HEK293 (cell line): ENCODE measurements at regions not wholly inside any gene's neighbourhood (a gene's known extent, or its start where the extent isn't known, plus 50 kb on each side); places are given as distances from the start of the nearest gene placed in this dataset.

Experiments
- CTCF ChIP-seq: fragments of 450-650 bp; formaldehyde crosslinking; IDR thresholded peaks from 2 replicates; pipeline ENCODE4 v1.5.1; 2016; ENCODE audit warnings: missing biosample characterization, missing genetic modification characterization
- KLF1 ChIP-seq: fragments of 450-650 bp; formaldehyde crosslinking; IDR thresholded peaks from 2 replicates; pipeline ENCODE4 v1.5.1; 2016; ENCODE audit warnings: missing biosample characterization, missing genetic modification characterization
- YY1 ChIP-seq: fragments of 450-650 bp; formaldehyde crosslinking; IDR thresholded peaks from 2 replicates; pipeline ENCODE4 v1.5.1; 2018; ENCODE audit warnings: missing biosample characterization, missing genetic modification characterization
- YY2 ChIP-seq: fragments of 450-650 bp; formaldehyde crosslinking; IDR thresholded peaks from 2 replicates; pipeline ENCODE4 v1.5.1; 2016; ENCODE audit warnings: missing biosample characterization, missing genetic modification characterization
- ZBTB17 ChIP-seq: fragments of 450-650 bp; formaldehyde crosslinking; IDR thresholded peaks from 2 replicates; pipeline ENCODE4 v1.5.1; 2016; ENCODE audit warnings: missing biosample characterization, missing genetic modification characterization
- ZBTB20 ChIP-seq: fragments of 450-650 bp; formaldehyde crosslinking; IDR thresholded peaks from 2 replicates; pipeline ENCODE4 v1.5.1; 2016; ENCODE audit warnings: missing biosample characterization, missing genetic modification characterization
- ZNF175 ChIP-seq: fragments of 450-650 bp; formaldehyde crosslinking; IDR thresholded peaks from 2 replicates; pipeline ENCODE4 v1.5.1; 2016; ENCODE audit warnings: missing biosample characterization, missing genetic modification characterization
- ZNF280D ChIP-seq: fragments of 450-650 bp; formaldehyde crosslinking; IDR thresholded peaks from 2 replicates; pipeline ENCODE4 v1.5.1; 2016; ENCODE audit warnings: missing biosample characterization, missing genetic modification characterization
- ZNF549 ChIP-seq: fragments of 450-650 bp; IDR thresholded peaks from 2 replicates; pipeline ENCODE4 v1.5.1; 2018; ENCODE audit warnings: missing biosample characterization, missing genetic modification characterization, mild to moderate bottlenecking, inconsistent platforms, moderate library complexity
- ZNF610 ChIP-seq: fragments of 450-650 bp; formaldehyde crosslinking; IDR thresholded peaks from 2 replicates; pipeline ENCODE4 v1.5.1; 2016; ENCODE audit warnings: missing biosample characterization, missing genetic modification characterization, borderline replicate concordance
- ZNF76 ChIP-seq: fragments of 450-650 bp; formaldehyde crosslinking; IDR thresholded peaks from 2 replicates; pipeline ENCODE4; 2016; ENCODE audit warnings: low read depth, missing biosample characterization, missing genetic modification characterization, borderline replicate concordance
- ZNF776 ChIP-seq: fragments of 450-650 bp; formaldehyde crosslinking; IDR thresholded peaks from 2 replicates; pipeline ENCODE4 v1.5.0; 2017; ENCODE audit warnings: missing biosample characterization, missing genetic modification characterization, borderline replicate concordance

GRCh38 chr2:41917587-41917986 is 130.2 kb upstream of the PKDCC start:
- TF ChIP-seq ZNF280D (tag by site-specific recombination) (no peak), ZBTB20 (no peak), ZNF776 (tag by site-specific recombination) (no peak), ZNF76 (tag by site-specific recombination) (no peak), ZNF610 (tag by site-specific recombination) (no peak), YY2 (tag by site-specific recombination) (no peak), ZNF175 (tag by site-specific recombination) (no peak), CTCF (tag by site-specific recombination) (no peak), ZNF549 (tag by site-specific recombination) (no peak), ZBTB17 (tag by site-specific recombination) (no peak), KLF1 (tag by site-specific recombination) (no peak), YY1 (no peak)
